BJ (cell line): ENCODE measurements at regions not wholly inside any gene's neighbourhood (a gene's known extent, or its start where the extent isn't known, plus 50 kb on each side); places are given as distances from the start of the nearest gene placed in this dataset.

Experiments used
- CTCF ChIA-PET: fragments of 350-600 bp; formaldehyde crosslinking; extraction: SDS; loops from one replicate; lab custom pipeline; 2021; ENCODE audit warnings: antibody characterized with exemption, inconsistent platforms; lab: Yijun Ruan, JAX
- POLR2A ChIA-PET: fragments of 300-600 bp; sonication (Branson Sonifier 250); formaldehyde crosslinking; extraction: SDS; loops from one replicate; lab custom pipeline; 2021; ENCODE audit warnings: antibody characterized with exemption; lab: Charles Lee
- DNase-seq: peaks from one replicate; pipeline ENCODE4 v3.0.0-alpha.2; 2011; ENCODE audit warnings: low read depth
- H3K27me3 ChIP-seq: 2 replicates; pipeline ENCODE4 v1.6.0; 2011; ENCODE audit warnings: low read length; ENCODE audit not compliant: control insufficient read depth, insufficient read depth
- H3K36me3 ChIP-seq: 2 replicates; pipeline ENCODE4 v1.5.1; 2011; ENCODE audit warnings: low read length; ENCODE audit not compliant: control insufficient read depth, insufficient read depth
- H3K4me3 ChIP-seq: 2 replicates; pipeline ENCODE4 v1.5.1; 2011; ENCODE audit warnings: low read depth, mild to moderate bottlenecking, control low read depth, low read length
- TF ChIP-seq, protein P1 (sequence below): IDR thresholded peaks from 2 replicates; pipeline ENCODE4 v1.5.1; 2011; ENCODE audit warnings: low read depth, mild to moderate bottlenecking, control low read depth, inconsistent platforms, low read length, moderate library complexity; ENCODE audit not compliant: insufficient read depth

DNA sequence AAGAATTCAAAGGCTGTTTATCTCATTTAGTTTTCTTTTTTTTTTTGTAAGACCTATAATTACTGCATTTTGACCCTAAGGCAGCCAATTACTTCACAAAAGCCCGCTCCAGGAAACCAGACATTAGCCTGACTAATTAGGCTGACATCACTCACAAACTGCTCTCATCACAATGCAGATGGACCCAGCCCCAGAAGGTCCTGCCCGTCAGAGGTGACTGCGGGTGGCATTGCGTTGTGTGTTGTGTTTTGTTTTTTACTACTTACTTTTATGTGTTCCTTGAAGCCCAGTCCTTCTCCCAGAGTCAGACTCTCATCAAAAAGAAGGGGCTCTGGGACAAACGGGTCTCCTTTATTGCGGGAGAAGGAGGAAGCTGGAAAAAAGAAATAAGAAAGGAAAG, 172.2 kb downstream of the HSD17B3 start:
- POLR2A ChIA-PET = no interaction called here
- Histone ChIP-seq H3K27me3 (peaks cover 2% of the 10 kb centered on the region; the same call in 1 of the 2 replicates), H3K4me3 (no peak overlapping the region), H3K36me3 (no peaks in the 10 kb centered on the region)
- TF ChIP-seq, protein P1, sequence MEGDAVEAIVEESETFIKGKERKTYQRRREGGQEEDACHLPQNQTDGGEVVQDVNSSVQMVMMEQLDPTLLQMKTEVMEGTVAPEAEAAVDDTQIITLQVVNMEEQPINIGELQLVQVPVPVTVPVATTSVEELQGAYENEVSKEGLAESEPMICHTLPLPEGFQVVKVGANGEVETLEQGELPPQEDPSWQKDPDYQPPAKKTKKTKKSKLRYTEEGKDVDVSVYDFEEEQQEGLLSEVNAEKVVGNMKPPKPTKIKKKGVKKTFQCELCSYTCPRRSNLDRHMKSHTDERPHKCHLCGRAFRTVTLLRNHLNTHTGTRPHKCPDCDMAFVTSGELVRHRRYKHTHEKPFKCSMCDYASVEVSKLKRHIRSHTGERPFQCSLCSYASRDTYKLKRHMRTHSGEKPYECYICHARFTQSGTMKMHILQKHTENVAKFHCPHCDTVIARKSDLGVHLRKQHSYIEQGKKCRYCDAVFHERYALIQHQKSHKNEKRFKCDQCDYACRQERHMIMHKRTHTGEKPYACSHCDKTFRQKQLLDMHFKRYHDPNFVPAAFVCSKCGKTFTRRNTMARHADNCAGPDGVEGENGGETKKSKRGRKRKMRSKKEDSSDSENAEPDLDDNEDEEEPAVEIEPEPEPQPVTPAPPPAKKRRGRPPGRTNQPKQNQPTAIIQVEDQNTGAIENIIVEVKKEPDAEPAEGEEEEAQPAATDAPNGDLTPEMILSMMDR = no peak
- CTCF ChIA-PET = no interaction called here
- DNase-seq = no peak

DNA sequence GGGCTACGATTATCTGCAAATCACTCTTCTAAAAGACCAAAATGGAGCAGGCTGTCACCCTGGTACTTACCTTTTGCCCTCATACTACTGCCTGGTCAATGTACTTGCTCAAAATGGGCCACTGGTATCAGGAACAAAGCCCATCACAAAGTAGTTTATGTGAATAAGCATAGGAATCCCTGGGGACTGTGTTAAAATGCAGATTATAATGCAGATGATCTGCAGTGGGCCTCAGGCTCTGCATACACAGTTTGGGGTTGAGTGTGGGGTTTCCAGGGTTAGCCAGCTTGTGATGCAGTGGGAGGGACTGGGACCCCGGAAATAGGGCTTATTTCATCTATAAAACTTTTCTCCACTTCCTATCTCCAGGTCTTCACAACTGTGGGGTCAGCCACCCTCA, 173.1 kb downstream of the HSD17B3 start:
- no peak for DNase-seq
- TF ChIP-seq, protein P1 = no peak
- no peaks in the 10 kb centered on the region for H3K36me3 ChIP-seq
- H3K27me3 ChIP-seq = peaks cover 2% of the 10 kb centered on the region; the same call in 1 of the 2 replicates
- ChIA-PET POLR2A (no interaction called here), CTCF (no interaction called here)
- no peak overlapping the region for H3K4me3 ChIP-seq

DNA sequence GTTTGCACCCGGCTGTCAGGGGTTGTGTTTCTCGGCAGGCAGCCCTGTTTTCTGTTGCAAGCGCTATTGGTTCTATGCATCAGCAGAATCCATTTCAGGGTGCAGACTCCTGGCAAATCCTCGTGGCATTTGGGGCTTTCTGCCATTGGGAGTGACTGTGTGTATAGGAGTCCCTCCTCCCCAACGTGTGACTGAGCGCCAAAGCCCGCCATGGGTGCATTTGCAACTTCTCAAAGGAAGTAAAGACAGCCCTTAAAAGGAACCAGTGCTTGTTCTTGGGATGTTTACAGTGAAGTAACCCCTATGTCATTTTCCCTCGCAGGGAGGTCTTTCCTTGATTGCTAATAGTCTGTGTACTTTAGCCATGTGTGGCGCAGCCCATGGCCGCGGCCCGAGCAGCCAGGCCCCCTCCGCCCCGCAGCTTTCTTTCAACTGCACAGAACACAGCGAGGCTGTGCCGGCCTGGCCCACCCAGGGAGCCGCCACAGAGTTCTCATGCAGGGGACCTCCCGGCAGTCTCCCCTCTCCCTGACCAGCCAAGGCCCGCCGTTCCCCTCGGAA, 175.6 kb downstream of the HSD17B3 start:
- ChIA-PET POLR2A (no interaction called here), CTCF (interaction anchor here (1.4 kb wide), 1 partner anchor 9 kb away, joined by 5 read pairs; no protein-coding TSS in a partner anchor)
- Histone ChIP-seq H3K36me3 (no peaks in the 10 kb centered on the region), H3K4me3 (no peak overlapping the region), H3K27me3 (peaks cover 2% of the 10 kb centered on the region; the same call in 1 of the 2 replicates)
- no peak for DNase-seq
- TF ChIP-seq, protein P1 = no peak

DNA sequence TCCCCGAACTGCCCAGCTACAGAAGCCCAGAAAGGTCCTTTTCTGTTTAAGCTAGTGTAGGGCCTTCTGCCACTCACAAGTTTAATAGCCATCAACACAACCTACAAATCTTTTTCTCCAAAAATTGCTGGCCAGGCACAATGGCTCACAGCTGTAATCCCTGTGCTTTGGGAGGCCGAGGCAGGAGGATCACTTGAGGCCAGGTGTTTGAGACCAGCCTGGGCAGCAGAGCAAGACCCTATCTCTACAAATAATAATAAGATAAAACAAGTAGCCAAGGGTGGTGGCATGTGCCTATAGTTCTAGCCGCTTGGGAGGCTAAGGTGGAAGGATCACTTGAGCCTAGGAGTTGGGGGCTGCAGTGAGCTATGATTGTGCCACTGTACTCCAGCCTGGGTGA, 176.4 kb downstream of the HSD17B3 start:
- H3K4me3 ChIP-seq = no peak overlapping the region
- DNase-seq = no peak
- ChIA-PET CTCF (interaction anchor here (1.0 kb wide), 1 partner anchor 19 kb away, joined by 7 read pairs; no protein-coding TSS in a partner anchor), POLR2A (no interaction called here)
- no peaks in the 10 kb centered on the region for H3K36me3 ChIP-seq
- peaks cover 2% of the 10 kb centered on the region; the same call in 1 of the 2 replicates for H3K27me3 ChIP-seq
- TF ChIP-seq, protein P1 = no peak

DNA sequence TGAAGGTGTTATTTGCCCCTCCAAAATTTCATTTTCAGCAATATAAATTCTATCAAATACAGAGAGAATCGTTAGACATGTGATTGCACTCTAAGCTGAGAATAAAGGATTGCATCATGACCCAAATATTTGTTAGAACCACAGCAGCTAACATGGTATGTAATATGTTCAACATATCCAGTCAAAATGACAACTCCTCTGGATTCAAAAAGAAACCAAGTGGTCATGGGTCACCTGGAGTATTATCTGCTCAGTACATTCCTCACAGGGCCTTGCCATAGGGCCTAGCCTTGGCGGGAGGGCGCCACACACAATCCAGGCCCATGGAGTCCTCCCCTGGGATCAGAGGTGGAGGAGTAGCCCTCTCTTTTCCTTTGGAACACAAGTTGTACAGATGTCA, 179.2 kb downstream of the HSD17B3 start:
- TF ChIP-seq, protein P1 = no peak
- no peak overlapping the region for H3K4me3 ChIP-seq
- ChIA-PET CTCF (interaction anchor here (0.6 to 1.3 kb wide), 2 partner anchors 15 to 771 kb away, joined by 3 read pairs; no protein-coding TSS in a partner anchor), POLR2A (interaction anchor here (0.6 kb wide), 1 partner anchor 17 kb away, joined by 5 read pairs; no protein-coding TSS in a partner anchor)
- H3K27me3 ChIP-seq = peaks cover 2% of the 10 kb centered on the region; the same call in 1 of the 2 replicates
- DNase-seq = no peak
- H3K36me3 ChIP-seq = no peaks in the 10 kb centered on the region
